PFSK-1 (cell line): ENCODE measurements at regions not wholly inside any gene's neighbourhood (a gene's known extent, or its start where the extent isn't known, plus 50 kb on each side); places are given as distances from the start of the nearest gene placed in this dataset.

Experiments used
- FOXP2 ChIP-seq: optimal IDR thresholded peaks from 2 replicates; pipeline ENCODE3; 2011; ENCODE audit warnings: borderline replicate concordance, control low read depth, inconsistent platforms; ENCODE audit not compliant: insufficient read depth; ENCODE audit errors: extremely low read length, extremely low read depth
- POLR2AphosphoS5 ChIP-seq: IDR thresholded peaks from 2 replicates; pipeline ENCODE4 v1.6.1; 2012; ENCODE audit warnings: low read depth, mild to moderate bottlenecking, control low read depth, low read length, moderate library complexity
- REST ChIP-seq, 2 experiments: IDR thresholded peaks; 2 replicates each; pipeline versions ENCODE4 v1.6.1 to v1.8.0; 2011 to 2012; ENCODE audit warnings: low read depth in 2 of 2, low read length in 2 of 2, control low read depth in 1 of 2, inconsistent platforms in 1 of 2, mild to moderate bottlenecking in 1 of 2, moderate library complexity in 1 of 2; ENCODE audit not compliant: insufficient read depth in 1 of 2
- SIN3A ChIP-seq: IDR thresholded peaks from 2 replicates; pipeline ENCODE4 v1.6.1; 2012; ENCODE audit warnings: mild to moderate bottlenecking, low read length, moderate library complexity, borderline replicate concordance; ENCODE audit not compliant: insufficient read depth
- TAF1 ChIP-seq: IDR thresholded peaks from 2 replicates; pipeline ENCODE4 v1.6.1; 2012; ENCODE audit warnings: low read length, control low read depth, borderline replicate concordance; ENCODE audit not compliant: insufficient read depth

GRCh38 chr21:19010251-19010650 lies 606.7 kb upstream of the TMPRSS15 start:
- TF ChIP-seq FOXP2 (no peak), REST (IDR thresholded peaks at IDR 0.05; ENCODE audit: insufficient read depth in 1 of 2, low read depth in 2 of 2, low read length in 2 of 2) (no peak), SIN3A (no peak), TAF1 (no peak), POLR2AphosphoS5 (no peak)

DNA sequence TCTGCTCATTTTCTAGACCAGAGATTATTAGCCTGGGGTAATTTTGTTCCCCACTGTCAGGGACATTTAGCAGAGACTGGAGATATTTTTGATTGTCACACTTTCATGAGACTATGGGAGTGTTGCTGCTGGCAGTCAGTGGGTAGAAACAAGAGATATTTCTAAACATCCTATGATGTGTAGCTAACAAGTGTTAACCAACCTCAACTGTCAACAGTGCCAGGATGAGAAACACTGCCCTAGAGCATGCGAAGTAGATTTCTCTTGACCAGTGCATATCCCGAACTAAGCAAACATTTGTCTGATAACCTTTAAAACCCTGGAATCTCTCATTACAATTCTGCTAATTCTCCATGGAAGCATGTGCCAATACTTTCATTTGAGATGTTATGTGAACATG lies 607.4 kb upstream of the TMPRSS15 start:
- no peak for TF ChIP-seq FOXP2
- TF ChIP-seq REST (IDR thresholded peaks at IDR 0.05; ENCODE audit: insufficient read depth in 1 of 2, low read depth in 2 of 2, low read length in 2 of 2) = no peak
- no peak for TF ChIP-seq TAF1
- TF ChIP-seq SIN3A = no peak
- no peak for TF ChIP-seq POLR2AphosphoS5

- TF ChIP-seq TAF1 (no peak), SIN3A (no peak), FOXP2 (no peak), REST (IDR thresholded peaks at IDR 0.05; ENCODE audit: insufficient read depth in 1 of 2, low read depth in 2 of 2, low read length in 2 of 2) (no peak), POLR2AphosphoS5 (no peak)
Observed at GRCh38 chr21:19011451-19011850, 607.9 kb upstream of the TMPRSS15 start.

DNA sequence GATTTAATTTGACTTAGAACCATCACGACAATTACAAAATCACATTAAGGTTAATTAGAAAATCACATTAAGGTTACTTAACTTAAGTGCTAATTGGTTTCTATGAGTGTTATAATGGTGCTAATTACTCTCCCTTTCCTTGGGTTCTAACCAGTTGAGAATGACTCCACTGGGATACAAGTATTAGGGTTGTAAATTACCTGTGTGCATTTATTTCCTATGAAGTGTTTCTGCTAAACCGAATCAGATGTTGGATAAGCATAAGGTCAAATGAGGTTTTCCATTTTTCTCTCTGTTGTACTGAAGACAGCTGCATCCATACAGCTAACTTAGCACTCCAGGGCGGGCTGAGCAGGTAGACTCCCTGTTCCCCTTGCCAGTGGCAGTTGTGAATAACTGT lies 610.3 kb upstream of the TMPRSS15 start:
- TF ChIP-seq SIN3A (no peak), TAF1 (no peak), POLR2AphosphoS5 (no peak), REST (IDR thresholded peaks at IDR 0.05; ENCODE audit: insufficient read depth in 1 of 2, low read depth in 2 of 2, low read length in 2 of 2) (no peak), FOXP2 (no peak)

DNA sequence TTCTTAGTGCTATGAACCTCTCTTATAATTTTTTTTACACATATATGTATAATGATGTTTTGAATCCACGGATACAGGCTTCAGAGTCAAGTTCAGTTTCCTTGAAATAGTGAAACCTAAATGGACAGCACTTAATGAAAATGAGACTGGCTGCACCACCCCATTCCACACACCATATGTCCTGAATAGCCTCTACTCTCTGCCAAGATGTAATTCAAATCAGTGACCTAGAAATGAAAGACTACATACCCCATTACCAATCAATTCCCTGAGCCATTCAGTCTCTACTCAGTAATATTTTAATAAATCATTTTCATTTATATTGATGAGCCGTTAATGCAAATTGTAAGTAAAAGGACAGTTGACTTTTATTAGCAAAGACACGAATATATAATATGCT lies 614.9 kb upstream of the TMPRSS15 start:
- TF ChIP-seq SIN3A = no peak

GRCh38 chr21:19022978-19023377 lies 619.4 kb upstream of the TMPRSS15 start:
- TF ChIP-seq SIN3A (no peak), TAF1 (no peak), FOXP2 (no peak), REST (IDR thresholded peaks at IDR 0.05; ENCODE audit: insufficient read depth in 1 of 2, low read depth in 2 of 2, low read length in 2 of 2) (no peak), POLR2AphosphoS5 (no peak)
